Neural cell (in vitro differentiated cells): ENCODE measurements at regions not wholly inside any gene's neighbourhood (a gene's known extent, or its start where the extent isn't known, plus 50 kb on each side); places are given as distances from the start of the nearest gene placed in this dataset.

Experiments
- H2AFZ ChIP-seq: fragments of 200-600, 300-800 bp; sonication (generic), shearing (Covaris generic); 2 replicates; pipeline ENCODE4 v1.6.0; 2014; ENCODE audit warnings: low read depth, mild to moderate bottlenecking, antibody characterized with exemption, low read length, moderate library complexity
- H3F3A ChIP-seq: fragments of 200-600 bp; shearing (Covaris generic); 2 replicates; pipeline ENCODE4 v1.6.1; 2016; ENCODE audit warnings: mild to moderate bottlenecking, moderate library complexity, mixed read lengths, antibody characterized with exemption, low read length; ENCODE audit not compliant: insufficient read depth, poor library complexity, severe bottlenecking
- H3K27ac ChIP-seq: fragments of 200-600, 300-800 bp; sonication (generic), shearing (Covaris generic); 2 replicates; pipeline ENCODE4 v1.5.1; 2014; ENCODE audit warnings: mild to moderate bottlenecking, low read length, moderate library complexity
- H3K27me3 ChIP-seq: fragments of 300-800, 200-600 bp; sonication (generic), shearing (Covaris generic); 2 replicates; pipeline ENCODE4 v1.6.0; 2014; ENCODE audit warnings: mild to moderate bottlenecking, low read depth, low read length, moderate library complexity; ENCODE audit not compliant: insufficient read depth
- H3K36me3 ChIP-seq: fragments of 300-800, 200-600 bp; sonication (generic), shearing (Covaris generic); 2 replicates; pipeline ENCODE4 v1.5.1; 2014; ENCODE audit warnings: mild to moderate bottlenecking, antibody characterized with exemption, low read length, moderate library complexity; ENCODE audit not compliant: insufficient read depth
- H3K4me2 ChIP-seq: fragments of 300-800, 200-600 bp; sonication (generic), shearing (Covaris generic); 2 replicates; pipeline ENCODE4 v1.6.0; 2014; ENCODE audit warnings: mild to moderate bottlenecking, low read length
- H3K4me3 ChIP-seq: fragments of 300-800, 200-600 bp; sonication (generic), shearing (Covaris generic); 2 replicates; pipeline ENCODE4 v1.5.1; 2014; ENCODE audit warnings: mild to moderate bottlenecking, low read length, moderate library complexity
- H3K79me2 ChIP-seq: fragments of 200-600 bp; shearing (Covaris generic); replicated peaks from 2 replicates; pipeline ENCODE4 v1.6.0; 2014; ENCODE audit warnings: mild to moderate bottlenecking, low read length, moderate library complexity; ENCODE audit not compliant: insufficient read depth
- H3K9ac ChIP-seq: fragments of 300-800, 200-600 bp; sonication (generic), shearing (Covaris generic); 2 replicates; pipeline ENCODE4 v1.6.1; 2016; ENCODE audit warnings: mild to moderate bottlenecking, low read length, mixed read lengths
- H3K9me2 ChIP-seq: fragments of 200-600 bp; shearing (Covaris generic); 2 replicates; pipeline ENCODE4 v1.6.1; 2016; ENCODE audit warnings: mild to moderate bottlenecking, low read length, mixed read lengths; ENCODE audit not compliant: insufficient read depth
- H3K9me3 ChIP-seq: fragments of 200-600, 300-800 bp; sonication (generic), shearing (Covaris generic); 2 replicates; pipeline ENCODE4 v1.6.1; 2016; ENCODE audit warnings: mild to moderate bottlenecking, mixed run types, low read length, moderate library complexity, mixed read lengths
- H4K20me1 ChIP-seq: fragments of 200-600 bp; shearing (Covaris generic); 2 replicates; pipeline ENCODE4 v1.6.1; 2016; ENCODE audit warnings: mild to moderate bottlenecking, mixed run types; ENCODE audit not compliant: insufficient read depth
- EP300 ChIP-seq: fragments of 450-650 bp; conservative IDR thresholded peaks from 2 replicates; pipeline ENCODE4 v1.6.1; 2014; ENCODE audit warnings: antibody characterized with exemption, mild to moderate bottlenecking, moderate library complexity; ENCODE audit not compliant: poor library complexity, severe bottlenecking
- EZH2 ChIP-seq: fragments of 200-600, 300-800 bp; shearing (Covaris generic), sonication (generic); IDR thresholded peaks from 2 replicates; pipeline ENCODE4 v1.6.1; 2014; ENCODE audit warnings: antibody characterized with exemption, low read length, borderline replicate concordance, mild to moderate bottlenecking; ENCODE audit not compliant: insufficient read depth, poor library complexity, severe bottlenecking
- MXI1 ChIP-seq: fragments of 450-650 bp; conservative IDR thresholded peaks from 2 replicates; pipeline ENCODE4 v1.6.1; 2014; ENCODE audit warnings: antibody characterized with exemption, mild to moderate bottlenecking; ENCODE audit not compliant: poor library complexity, severe bottlenecking
- POLR2AphosphoS5 ChIP-seq: IDR thresholded peaks from 2 replicates; pipeline ENCODE4 v1.6.1; 2012
- RAD21 ChIP-seq: fragments of 450-650 bp; conservative IDR thresholded peaks from 2 replicates; pipeline ENCODE4 v1.6.1; 2014; ENCODE audit warnings: antibody characterized with exemption, mild to moderate bottlenecking, moderate library complexity
- SMC3 ChIP-seq: fragments of 450-650 bp; conservative IDR thresholded peaks from 2 replicates; pipeline ENCODE4 v1.6.1; 2014; ENCODE audit warnings: antibody characterized with exemption, mild to moderate bottlenecking, moderate library complexity; ENCODE audit not compliant: poor library complexity
- TAF1 ChIP-seq: IDR thresholded peaks from 2 replicates; pipeline ENCODE4 v1.6.1; 2012; ENCODE audit warnings: low read depth
- TF ChIP-seq, protein P1 (sequence below): IDR thresholded peaks from 2 replicates; pipeline ENCODE4 v1.6.1; 2012; ENCODE audit warnings: borderline replicate concordance
- TF ChIP-seq, protein P2 (sequence below): fragments of 450-650 bp; IDR thresholded peaks from 2 replicates; pipeline ENCODE4 v1.5.1; 2014; ENCODE audit warnings: antibody characterized with exemption, mild to moderate bottlenecking, moderate library complexity; ENCODE audit not compliant: poor library complexity, severe bottlenecking

DNA sequence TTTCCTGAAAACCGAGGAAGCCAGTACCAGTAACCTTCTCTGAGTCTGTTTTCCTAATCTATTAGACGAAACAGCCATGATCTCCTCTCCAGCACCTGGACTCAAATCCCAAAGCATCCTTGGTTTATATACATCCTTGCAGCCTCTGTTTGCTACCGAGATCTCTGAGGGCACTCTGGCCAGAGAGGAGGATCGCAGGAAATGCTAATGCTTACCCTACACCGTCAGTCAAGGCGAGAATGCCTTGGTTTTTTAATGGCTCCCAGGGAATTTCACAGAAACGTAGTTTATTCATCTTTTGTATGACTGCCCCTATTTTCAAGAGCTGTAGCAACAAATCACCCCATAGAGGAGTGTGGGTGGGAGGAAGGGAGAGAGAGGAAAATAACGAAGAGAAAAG lies 91.5 kb upstream of the CALN1 start:
- no peak overlapping the region for H2AFZ ChIP-seq
- H3K4me2 ChIP-seq = no peak overlapping the region
- no peaks in the 10 kb centered on the region for H3K27me3 ChIP-seq
- H3F3A ChIP-seq = no peaks in the 10 kb centered on the region
- no peak for TF ChIP-seq TAF1
- TF ChIP-seq MXI1 = no peak
- TF ChIP-seq RAD21 = no peak
- TF ChIP-seq, protein P1, sequence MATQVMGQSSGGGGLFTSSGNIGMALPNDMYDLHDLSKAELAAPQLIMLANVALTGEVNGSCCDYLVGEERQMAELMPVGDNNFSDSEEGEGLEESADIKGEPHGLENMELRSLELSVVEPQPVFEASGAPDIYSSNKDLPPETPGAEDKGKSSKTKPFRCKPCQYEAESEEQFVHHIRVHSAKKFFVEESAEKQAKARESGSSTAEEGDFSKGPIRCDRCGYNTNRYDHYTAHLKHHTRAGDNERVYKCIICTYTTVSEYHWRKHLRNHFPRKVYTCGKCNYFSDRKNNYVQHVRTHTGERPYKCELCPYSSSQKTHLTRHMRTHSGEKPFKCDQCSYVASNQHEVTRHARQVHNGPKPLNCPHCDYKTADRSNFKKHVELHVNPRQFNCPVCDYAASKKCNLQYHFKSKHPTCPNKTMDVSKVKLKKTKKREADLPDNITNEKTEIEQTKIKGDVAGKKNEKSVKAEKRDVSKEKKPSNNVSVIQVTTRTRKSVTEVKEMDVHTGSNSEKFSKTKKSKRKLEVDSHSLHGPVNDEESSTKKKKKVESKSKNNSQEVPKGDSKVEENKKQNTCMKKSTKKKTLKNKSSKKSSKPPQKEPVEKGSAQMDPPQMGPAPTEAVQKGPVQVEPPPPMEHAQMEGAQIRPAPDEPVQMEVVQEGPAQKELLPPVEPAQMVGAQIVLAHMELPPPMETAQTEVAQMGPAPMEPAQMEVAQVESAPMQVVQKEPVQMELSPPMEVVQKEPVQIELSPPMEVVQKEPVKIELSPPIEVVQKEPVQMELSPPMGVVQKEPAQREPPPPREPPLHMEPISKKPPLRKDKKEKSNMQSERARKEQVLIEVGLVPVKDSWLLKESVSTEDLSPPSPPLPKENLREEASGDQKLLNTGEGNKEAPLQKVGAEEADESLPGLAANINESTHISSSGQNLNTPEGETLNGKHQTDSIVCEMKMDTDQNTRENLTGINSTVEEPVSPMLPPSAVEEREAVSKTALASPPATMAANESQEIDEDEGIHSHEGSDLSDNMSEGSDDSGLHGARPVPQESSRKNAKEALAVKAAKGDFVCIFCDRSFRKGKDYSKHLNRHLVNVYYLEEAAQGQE = no peak
- no peak for TF ChIP-seq EP300
- TF ChIP-seq, protein P2, sequence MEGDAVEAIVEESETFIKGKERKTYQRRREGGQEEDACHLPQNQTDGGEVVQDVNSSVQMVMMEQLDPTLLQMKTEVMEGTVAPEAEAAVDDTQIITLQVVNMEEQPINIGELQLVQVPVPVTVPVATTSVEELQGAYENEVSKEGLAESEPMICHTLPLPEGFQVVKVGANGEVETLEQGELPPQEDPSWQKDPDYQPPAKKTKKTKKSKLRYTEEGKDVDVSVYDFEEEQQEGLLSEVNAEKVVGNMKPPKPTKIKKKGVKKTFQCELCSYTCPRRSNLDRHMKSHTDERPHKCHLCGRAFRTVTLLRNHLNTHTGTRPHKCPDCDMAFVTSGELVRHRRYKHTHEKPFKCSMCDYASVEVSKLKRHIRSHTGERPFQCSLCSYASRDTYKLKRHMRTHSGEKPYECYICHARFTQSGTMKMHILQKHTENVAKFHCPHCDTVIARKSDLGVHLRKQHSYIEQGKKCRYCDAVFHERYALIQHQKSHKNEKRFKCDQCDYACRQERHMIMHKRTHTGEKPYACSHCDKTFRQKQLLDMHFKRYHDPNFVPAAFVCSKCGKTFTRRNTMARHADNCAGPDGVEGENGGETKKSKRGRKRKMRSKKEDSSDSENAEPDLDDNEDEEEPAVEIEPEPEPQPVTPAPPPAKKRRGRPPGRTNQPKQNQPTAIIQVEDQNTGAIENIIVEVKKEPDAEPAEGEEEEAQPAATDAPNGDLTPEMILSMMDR = no peak
- no peak for TF ChIP-seq POLR2AphosphoS5
- TF ChIP-seq SMC3 = no peak
- TF ChIP-seq EZH2 = no peak
- no peaks in the 10 kb centered on the region for H3K79me2 ChIP-seq
- H3K4me3 ChIP-seq = no peak overlapping the region
- H3K9ac ChIP-seq = no peak overlapping the region
- no peaks in the 10 kb centered on the region for H3K36me3 ChIP-seq
- H4K20me1 ChIP-seq = no peaks in the 10 kb centered on the region
- H3K27ac ChIP-seq = no peak overlapping the region
- H3K9me2 ChIP-seq = no peaks in the 10 kb centered on the region
- no peaks in the 10 kb centered on the region for H3K9me3 ChIP-seq

DNA sequence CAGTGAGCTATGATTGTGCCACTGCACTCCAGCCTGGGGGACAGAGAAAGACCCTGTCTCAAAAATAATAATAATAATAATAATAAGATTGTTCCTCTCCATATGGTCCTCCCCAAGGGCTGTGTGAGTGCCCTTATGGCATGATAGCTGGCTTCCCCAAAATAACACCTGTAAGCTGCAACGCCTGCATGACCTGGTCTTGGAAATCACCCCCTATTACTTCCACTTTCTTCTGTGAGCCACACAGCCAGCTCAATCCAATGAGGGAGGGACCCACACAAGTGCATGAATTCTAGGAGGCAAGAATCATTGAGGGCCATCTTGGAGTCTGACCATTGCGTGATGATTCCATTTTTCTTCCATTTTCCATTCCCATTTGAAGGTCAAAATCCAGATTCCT lies 82.7 kb upstream of the CALN1 start:
- Histone ChIP-seq H2AFZ (no peak overlapping the region), H3K27ac (no peak overlapping the region), H3K36me3 (no peaks in the 10 kb centered on the region), H3K4me3 (no peak overlapping the region), H3K79me2 (no peaks in the 10 kb centered on the region), H3K27me3 (no peaks in the 10 kb centered on the region), H3K9ac (no peak overlapping the region), H3F3A (no peaks in the 10 kb centered on the region), H3K9me2 (no peaks in the 10 kb centered on the region), H4K20me1 (no peaks in the 10 kb centered on the region), H3K4me2 (no peak overlapping the region), H3K9me3 (no peaks in the 10 kb centered on the region)
- no peak for TF ChIP-seq EP300
- no peak for TF ChIP-seq TAF1
- TF ChIP-seq RAD21 = no peak
- TF ChIP-seq POLR2AphosphoS5 = no peak
- no peak for TF ChIP-seq MXI1
- TF ChIP-seq, protein P1 = no peak
- TF ChIP-seq SMC3 = no peak
- TF ChIP-seq, protein P2 = no peak
- no peak for TF ChIP-seq EZH2
